H1 (cell line): ENCODE measurements at regions not wholly inside any gene's neighbourhood (a gene's known extent, or its start where the extent isn't known, plus 50 kb on each side); places are given as distances from the start of the nearest gene placed in this dataset.

Source experiments
- CTCF ChIA-PET: fragments of 300-600 bp; sonication (Branson Sonifier 250); formaldehyde crosslinking; loops from one replicate; lab custom pipeline; 2021; ENCODE audit not compliant: partially characterized antibody; lab: Charles Lee
- POLR2A ChIA-PET: fragments of 300-600 bp; sonication (Branson Sonifier 250); formaldehyde crosslinking; loops from one replicate; lab custom pipeline; 2021; ENCODE audit warnings: inconsistent platforms; ENCODE audit not compliant: partially characterized antibody; lab: Charles Lee
- DNase-seq, 2 experiments: peaks; one replicate each; pipeline versions ENCODE4 v3.0.0 to v3.0.0-alpha.2; 2010 to 2022; ENCODE audit warnings: low spot score in 2 of 2, low read depth in 1 of 2, mixed read lengths in 1 of 2
- FAIRE-seq: peaks from 2 replicates; lab custom pipeline; 2011; peaks lifted over from hg19 to GRCh38; lab: Jason Lieb, UNC
- H2AFZ ChIP-seq: 2 replicates; pipeline ENCODE4 v1.8.1; 2012; ENCODE audit warnings: low read length, inconsistent platforms
- H2AK5ac ChIP-seq: 2 replicates; pipeline ENCODE4 v1.6.1; 2013; ENCODE audit warnings: low read depth, low read length
- H2BK120ac ChIP-seq: replicated peaks from 2 replicates; pipeline ENCODE3; 2013; ENCODE audit warnings: low read depth, low read length, inconsistent platforms
- H2BK12ac ChIP-seq: 2 replicates; pipeline ENCODE4 v1.6.1; 2013; ENCODE audit warnings: low read depth, low read length
- H2BK15ac ChIP-seq: 2 replicates; pipeline ENCODE4 v1.6.1; 2013; ENCODE audit warnings: low read length
- H2BK20ac ChIP-seq: 2 replicates; pipeline ENCODE4 v1.6.1; 2013; ENCODE audit warnings: low read length
- H2BK5ac ChIP-seq: 2 replicates; pipeline ENCODE4 v1.6.1; 2013; ENCODE audit warnings: low read depth, low read length
- H3K14ac ChIP-seq: 2 replicates; pipeline ENCODE4 v1.6.1; 2013; ENCODE audit warnings: inconsistent platforms; ENCODE audit not compliant: insufficient read length
- H3K18ac ChIP-seq: 2 replicates; pipeline ENCODE4 v1.6.1; 2013; ENCODE audit warnings: low read length; ENCODE audit errors: extremely low read depth
- H3K23ac ChIP-seq: 2 replicates; pipeline ENCODE4 v1.6.1; 2013; ENCODE audit warnings: inconsistent platforms; ENCODE audit not compliant: insufficient read length
- H3K23me2 ChIP-seq: 2 replicates; pipeline ENCODE4 v1.6.1; 2013; ENCODE audit warnings: low read depth, low read length
- H3K27ac ChIP-seq: 2 replicates; pipeline ENCODE4 v1.6.1; 2011; ENCODE audit warnings: low read depth, low read length, inconsistent platforms
- H3K27me3 ChIP-seq, 4 experiments: replicated peaks in 1 of 4; 1 replicate in 1 of 4; 2 replicates in 3 of 4; pipeline versions ENCODE4 v1.6.1 to v1.8.1; 2011 to 2013; ENCODE audit warnings: low read length in 3 of 4, mild to moderate bottlenecking in 3 of 4, inconsistent platforms in 2 of 4, mixed read lengths in 2 of 4, moderate library complexity in 1 of 4; ENCODE audit not compliant: control insufficient read depth in 3 of 4, insufficient read depth in 3 of 4; ENCODE audit errors: extremely low read depth in 1 of 4
- H3K36me3 ChIP-seq, 4 experiments: 2 replicates each; pipeline versions ENCODE4 v1.6.1 to v1.8.1; 2011 to 2013; ENCODE audit warnings: mild to moderate bottlenecking in 4 of 4, low read length in 3 of 4, moderate library complexity in 2 of 4, control low read depth in 1 of 4, inconsistent platforms in 1 of 4; ENCODE audit not compliant: insufficient read depth in 4 of 4, control insufficient read depth in 2 of 4
- H3K4ac ChIP-seq: replicated peaks from 2 replicates; pipeline ENCODE3; 2013; ENCODE audit warnings: low read length, low read depth, mixed read lengths, inconsistent platforms; ENCODE audit not compliant: insufficient read length
- H3K4me1 ChIP-seq, 4 experiments: replicated peaks in 1 of 4; 1 replicate in 1 of 4; 2 replicates in 3 of 4; pipeline versions ENCODE4 v1.6.1 to v1.8.1; 2011 to 2013; ENCODE audit warnings: low read length in 3 of 4, inconsistent platforms in 2 of 4, mixed read lengths in 1 of 4; ENCODE audit not compliant: insufficient read depth in 4 of 4, control insufficient read depth in 3 of 4
- H3K4me2 ChIP-seq, 2 experiments: 2 replicates each; pipeline versions ENCODE4 v1.6.1 to v1.8.1; 2011 to 2013; ENCODE audit warnings: low read depth in 2 of 2, low read length in 2 of 2, control low read depth in 1 of 2, inconsistent platforms in 1 of 2, mild to moderate bottlenecking in 1 of 2; ENCODE audit not compliant: insufficient read depth in 1 of 2
- H3K4me3 ChIP-seq, 4 experiments: fragments of 200-600, 300-600 bp in 1 of 4; sonication (generic), shearing (Covaris generic), sonication (Bioruptor Twin) in 1 of 4; 2 replicates each; pipeline versions ENCODE4 v1.5.1 to v1.8.1; 2011 to 2016; ENCODE audit warnings: low read length in 4 of 4, low read depth in 3 of 4, control low read depth in 2 of 4, inconsistent platforms in 2 of 4, mild to moderate bottlenecking in 2 of 4, mixed read lengths in 1 of 4, moderate library complexity in 1 of 4; ENCODE audit not compliant: insufficient read depth in 2 of 4; ENCODE audit errors: extremely low read depth in 1 of 4
- H3K56ac ChIP-seq: replicated peaks from 2 replicates; pipeline ENCODE3; 2013; ENCODE audit warnings: low read depth, mild to moderate bottlenecking, mixed read lengths, low read length, inconsistent platforms; ENCODE audit not compliant: insufficient read length
- H3K79me1 ChIP-seq: 2 replicates; pipeline ENCODE4 v1.6.1; 2013; ENCODE audit warnings: low read depth, low read length, control low read depth
- H3K79me2 ChIP-seq, 2 experiments: 2 replicates each; pipeline versions ENCODE4 v1.6.1 to v1.8.1; 2012 to 2013; ENCODE audit warnings: low read length in 2 of 2, mild to moderate bottlenecking in 2 of 2, inconsistent platforms in 1 of 2; ENCODE audit not compliant: insufficient read depth in 2 of 2, control insufficient read depth in 1 of 2
- H3K9ac ChIP-seq, 4 experiments: replicated peaks in 1 of 4; 1 replicate in 1 of 4; 2 replicates in 3 of 4; pipeline versions ENCODE4 v1.6.1 to v1.8.1; 2011 to 2013; ENCODE audit warnings: low read depth in 3 of 4, low read length in 3 of 4, control low read depth in 2 of 4, mild to moderate bottlenecking in 2 of 4, moderate library complexity in 2 of 4, inconsistent platforms in 1 of 4; ENCODE audit errors: extremely low read depth in 1 of 4
- H3K9me3 ChIP-seq, 2 experiments: 2 replicates each; pipeline versions ENCODE4 v1.6.1 to v1.8.1; 2012 to 2013; ENCODE audit warnings: mild to moderate bottlenecking in 2 of 2, moderate library complexity in 2 of 2, control low read depth in 1 of 2, inconsistent platforms in 1 of 2, low read depth in 1 of 2, low read length in 1 of 2, mixed read lengths in 1 of 2; ENCODE audit not compliant: insufficient read depth in 2 of 2
- H4K20me1 ChIP-seq, 2 experiments: replicated peaks in 1 of 2; 2 replicates each; pipeline versions ENCODE3 to v1.8.1; 2011 to 2013; ENCODE audit warnings: inconsistent platforms in 2 of 2, low read length in 2 of 2, mild to moderate bottlenecking in 1 of 2; ENCODE audit not compliant: insufficient read depth in 2 of 2, control insufficient read depth in 1 of 2
- H4K5ac ChIP-seq: 2 replicates; pipeline ENCODE4 v1.6.1; 2013; ENCODE audit warnings: low read length, low read depth, mixed read lengths, inconsistent platforms; ENCODE audit not compliant: insufficient read length
- H4K8ac ChIP-seq: 2 replicates; pipeline ENCODE4 v1.8.0; 2013; ENCODE audit warnings: mild to moderate bottlenecking, moderate library complexity, low read length, inconsistent platforms; ENCODE audit not compliant: insufficient read depth; ENCODE audit errors: extremely low read depth
- H4K91ac ChIP-seq: replicated peaks from 2 replicates; pipeline ENCODE3; 2013; ENCODE audit warnings: low read length, mixed read lengths, inconsistent platforms; ENCODE audit not compliant: insufficient read length
- BACH1 ChIP-seq: IDR thresholded peaks from 2 replicates; pipeline ENCODE4 v1.6.1; 2012; ENCODE audit warnings: low read length, improper control_type of control experiment
- WGBS, 2 experiments: shearing (Covaris generic) in 1 of 2; methylation state at CpG; one replicate each; pipeline versions ENCODE4 v1.1.6 to v1.1.7; 2013 to 2015; ENCODE audit warnings: low lambda C conversion rate in 2 of 2, mixed read lengths in 2 of 2, inconsistent platforms in 1 of 2, low coverage in 1 of 2, missing lambda C conversion rate in 1 of 2; ENCODE audit not compliant: insufficient replicate concordance in 2 of 2, insufficient coverage in 1 of 2, insufficient read length in 1 of 2; ENCODE audit errors: extremely low coverage in 1 of 2, missing lambda C conversion rate in 1 of 2; 5-methylcytosine and 5-hydroxymethylcytosine counted together

- Histone ChIP-seq H2BK5ac (no peak overlapping the region), H3K14ac (no peak overlapping the region), H3K36me3 (no peaks in the 10 kb centered on the region), H3K18ac (no peak overlapping the region), H3K23ac (no peak overlapping the region), H2AFZ (no peak overlapping the region), H4K91ac (no peak overlapping the region), H3K4me1 (peaks cover 0 to 2% (median 1%) of the 10 kb centered on the region in 4 experiments; a peak in 1 of 7 replicates), H3K4ac (no peak overlapping the region), H4K5ac (no peak overlapping the region), H3K9ac (no peak overlapping the region), H2BK120ac (no peak overlapping the region), H2BK20ac (no peak overlapping the region), H3K56ac (no peak overlapping the region), H3K79me1 (no peaks in the 10 kb centered on the region), H2BK15ac (no peak overlapping the region), H3K9me3 (no peaks in the 10 kb centered on the region), H3K79me2 (no peaks in the 10 kb centered on the region), H4K20me1 (peaks cover 0 to 3% of the 10 kb centered on the region in 2 experiments), H3K4me2 (no peak overlapping the region), H3K27me3 (no peaks in the 10 kb centered on the region; a peak in 1 of 7 replicates), H4K8ac (no peak overlapping the region; the same call in 1 of the 2 replicates), H2BK12ac (no peak overlapping the region), H3K4me3 (no peak overlapping the region), H3K23me2 (peaks cover 3% of the 10 kb centered on the region; the same call in 1 of the 2 replicates), H3K27ac (no peak overlapping the region), H2AK5ac (no peak overlapping the region)
- POLR2A ChIA-PET: no interaction called here
- WGBS, 2 experiments: 79% methylated on average over 10 of the region's 10 CpGs; no CpG with 5 or more reads in 1 of the 2 experiments
- CTCF ChIA-PET: interaction anchor here (0.7 to 1.1 kb wide), 2 partner anchors 84 to 352 kb away, joined by 3 to 4 read pairs; no protein-coding TSS in a partner anchor
- TF ChIP-seq BACH1: no peak
- FAIRE-seq (no peak), DNase-seq (no peak)
These were observed 85.9 kb upstream of the FOXF1 start for GRCh38 chr16:86424398-86424797.
